Fibroblast of skin of back (primary cell): ENCODE measurements at regions not wholly inside any gene's neighbourhood (a gene's known extent, or its start where the extent isn't known, plus 50 kb on each side); places are given as distances from the start of the nearest gene placed in this dataset.
A peak's percentile ranks its signal among the peaks of the same experiment; 100 is the strongest.
"Not testable (repeated sequence)": the region's sequence is repeated elsewhere in the genome, so short reads cannot be mapped to it uniquely, and the experiment has no call there.

ENCODE experiments used
- DNase-seq: peaks from one replicate; pipeline ENCODE4 v3.0.0-alpha.2; 2013

- not testable (repeated sequence) for DNase-seq
Observed at GRCh38 chrY:7588176-7588575, 676.6 kb upstream of the AMELY start.

GRCh38 chrY:7562541-7562940 is 651.0 kb upstream of the AMELY start:
- DNase-seq = peak; percentile 73

- peak; percentile 13 for DNase-seq
Observed at GRCh38 chrY:7557675-7558074, 646.1 kb upstream of the AMELY start.

- no peak for DNase-seq
Observed at GRCh38 chrY:7555006-7555405, 643.5 kb upstream of the AMELY start.

GRCh38 chrY:7545060-7545459 is 633.5 kb upstream of the AMELY start:
- no peak for DNase-seq

GRCh38 chrY:7544172-7544770 is 632.7 kb upstream of the AMELY start:
- DNase-seq = peak; percentile 21

- DNase-seq = no peak
Observed at GRCh38 chrY:7543506-7543905, 632.0 kb upstream of the AMELY start.

- no peak for DNase-seq
Observed at GRCh38 chrY:7542256-7542858, 630.8 kb upstream of the AMELY start.

GRCh38 chrY:7529396-7529795 is 617.8 kb upstream of the AMELY start:
- DNase-seq = peak; percentile 2

GRCh38 chrY:7527568-7527967 is 616.0 kb upstream of the AMELY start:
- peak; percentile 76 for DNase-seq

GRCh38 chrY:7518387-7518786 is 606.8 kb upstream of the AMELY start:
- DNase-seq = no peak

GRCh38 chrY:7516268-7516667 is 604.7 kb upstream of the AMELY start:
- DNase-seq = no peak

- DNase-seq = no peak
Observed at GRCh38 chrY:7515812-7516211, 604.3 kb upstream of the AMELY start.

- peak; percentile 35 for DNase-seq
Observed at GRCh38 chrY:7502896-7503295, 591.3 kb upstream of the AMELY start.

- no peak for DNase-seq
Observed at GRCh38 chrY:7501236-7501635, 589.7 kb upstream of the AMELY start.

- DNase-seq = no peak
Observed at GRCh38 chrY:7496001-7496400, 584.4 kb upstream of the AMELY start.

GRCh38 chrY:7484455-7485285 is 573.1 kb upstream of the AMELY start:
- DNase-seq = not testable (repeated sequence)

GRCh38 chrY:7471976-7472375 is 560.4 kb upstream of the AMELY start:
- no peak for DNase-seq

GRCh38 chrY:7470037-7470436 is 558.5 kb upstream of the AMELY start:
- DNase-seq = no peak

GRCh38 chrY:7468951-7469745 is 557.6 kb upstream of the AMELY start:
- DNase-seq = peak; percentile 88

- DNase-seq = peak; percentile 88
Observed at GRCh38 chrY:7467796-7468520, 556.4 kb upstream of the AMELY start.

GRCh38 chrY:7465185-7465621 is 553.7 kb upstream of the AMELY start:
- DNase-seq = peak; percentile 98
